ENCODE measurements at regions not wholly inside any gene's neighbourhood (a gene's known extent, or its start where the extent isn't known, plus 50 kb on each side); places are given as distances from the start of the nearest gene placed in this dataset.

- TF ChIP-seq RAD21 (conservative IDR thresholded peaks at IDR 0.05 in 1 of 2, IDR thresholded peaks at IDR 0.05 in 1 of 2), result no peak
- no peak for TF ChIP-seq USF2 (IDR thresholded peaks at IDR 0.05)
Observed at GRCh38 chr2:83014462-83014861, 1444.6 kb downstream of the SUCLG1 start.
